ENCODE measurements at regions not wholly inside any gene's neighbourhood (a gene's known extent, or its start where the extent isn't known, plus 50 kb on each side); places are given as distances from the start of the nearest gene placed in this dataset.

DNA sequence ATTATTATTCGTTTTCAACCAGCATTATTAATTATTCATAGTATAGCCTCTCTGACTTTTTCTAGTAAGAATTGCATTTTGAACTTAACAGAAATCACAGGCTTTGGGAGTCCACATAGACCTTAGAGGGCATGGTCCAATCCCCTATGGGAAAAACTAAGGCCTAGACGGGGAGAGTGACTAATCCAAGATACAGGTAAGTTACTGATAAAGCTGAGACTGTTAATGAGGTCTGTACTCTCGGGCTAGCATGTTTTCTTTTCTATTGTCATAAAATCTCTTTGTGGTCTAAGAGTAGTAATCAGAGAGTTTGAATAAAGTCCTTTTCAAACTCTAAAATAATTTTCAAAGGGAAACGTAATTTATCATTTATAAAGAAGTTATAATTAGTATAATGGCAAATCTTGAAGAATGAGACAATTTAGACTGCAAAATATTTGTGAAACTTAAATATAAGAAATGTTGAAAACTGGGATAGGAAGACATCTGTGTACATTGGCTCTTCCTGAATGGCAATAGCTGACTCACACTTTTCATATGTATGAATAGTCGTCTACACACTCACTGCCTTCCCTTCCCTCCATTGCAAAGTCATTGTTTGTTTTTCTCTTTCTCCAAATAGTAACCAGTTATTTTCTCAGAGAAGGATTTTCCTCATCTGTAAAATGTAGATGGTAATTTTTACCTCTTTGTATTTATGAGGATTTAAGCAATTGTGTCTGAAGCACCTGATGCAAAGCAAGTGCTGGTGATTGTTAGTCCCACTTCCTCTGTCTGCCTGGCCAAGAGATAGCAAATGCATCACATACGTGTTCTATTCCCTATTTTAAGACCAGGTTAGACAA is 207.9 kb upstream of the CD180 start:
- DNase-seq = no peak

DNA sequence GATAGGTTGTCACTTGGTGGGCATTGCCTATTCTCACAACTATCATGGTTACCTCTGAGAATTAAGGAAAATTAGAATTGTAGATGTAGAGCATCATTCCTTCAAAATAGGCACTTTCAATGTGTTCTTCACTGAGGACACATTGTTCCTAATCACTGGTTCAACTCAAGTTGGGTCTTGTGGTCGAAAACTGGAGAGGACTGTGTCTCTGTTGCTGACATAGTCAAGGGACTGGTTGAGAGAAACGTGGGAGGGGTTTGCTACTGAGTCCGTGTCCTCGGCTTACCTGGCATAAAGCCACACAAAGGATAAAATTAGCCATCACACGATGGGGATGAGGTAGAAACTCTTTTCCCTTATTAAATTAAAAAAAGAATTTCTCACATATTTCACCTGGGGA is 205.9 kb upstream of the CD180 start:
- DNase-seq = no peak

DNA sequence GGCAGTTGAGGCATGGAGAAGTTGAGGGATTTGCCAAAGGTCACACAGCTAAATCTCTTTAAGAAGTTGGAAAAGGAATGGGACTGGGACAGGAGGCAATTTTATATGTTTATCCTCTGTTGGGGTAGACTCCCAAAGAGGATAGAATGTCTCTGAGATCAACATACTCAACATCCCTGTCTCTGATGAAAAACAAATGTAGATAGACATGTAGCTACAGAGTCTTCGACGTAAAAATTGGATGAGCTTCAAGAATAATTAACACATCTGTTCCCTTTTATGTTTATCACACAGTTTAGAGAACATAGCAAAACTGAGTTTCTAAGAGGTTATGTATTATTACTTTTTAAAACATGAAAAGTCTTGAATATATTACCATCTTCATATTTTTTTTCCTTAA is 204.6 kb upstream of the CD180 start:
- DNase-seq = no peak

DNA sequence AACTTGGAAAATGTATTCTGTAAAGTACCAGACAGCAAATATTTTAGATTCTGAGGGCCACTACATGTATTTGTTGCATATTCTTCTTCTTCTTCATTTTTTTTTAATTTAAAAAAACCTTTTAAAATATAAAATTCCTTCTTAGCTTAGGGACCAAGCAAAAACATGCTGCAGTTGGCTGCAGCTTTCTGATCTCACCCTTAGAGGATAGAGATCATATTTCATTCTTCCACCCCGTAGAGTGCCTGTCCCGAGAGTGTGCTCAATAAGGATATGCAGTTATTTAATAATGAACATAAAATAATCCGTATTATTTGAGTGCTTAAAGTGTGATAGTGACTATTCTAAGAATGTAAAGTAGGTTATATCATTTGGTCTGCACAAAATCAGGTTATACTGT is 204.2 kb upstream of the CD180 start:
- DNase-seq = no peak

DNA sequence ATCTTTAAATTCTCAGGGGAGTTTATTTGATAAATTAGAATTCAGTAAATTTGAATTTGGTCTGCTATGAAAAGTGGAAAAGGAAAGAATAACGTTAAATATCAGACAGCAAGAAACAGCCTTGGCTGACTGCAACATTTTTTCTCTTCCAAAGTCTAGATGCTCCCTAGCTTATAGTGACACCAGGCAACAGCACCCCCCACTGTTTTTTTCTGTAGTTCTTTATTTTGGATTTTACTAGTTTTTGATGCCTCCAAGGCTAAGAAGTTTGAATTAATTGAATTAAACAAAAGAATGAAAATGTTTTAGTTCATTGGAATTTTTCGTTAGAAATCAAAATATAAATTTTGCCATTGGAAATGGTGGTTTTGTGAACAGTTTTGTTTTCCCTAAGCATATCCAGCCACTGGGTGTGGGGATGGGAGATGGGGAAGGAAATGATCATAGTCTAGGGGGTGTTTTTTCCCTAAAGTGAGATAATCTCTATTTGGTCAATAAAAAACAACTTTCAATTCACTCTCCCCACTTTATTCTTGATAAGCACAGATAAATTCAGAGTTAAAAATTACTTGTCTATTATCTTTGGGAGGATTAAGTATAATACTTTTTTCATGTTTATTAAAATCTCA is 199.3 kb upstream of the CD180 start:
- peak in 1 of 14 donors; percentile 3 for DNase-seq

DNA sequence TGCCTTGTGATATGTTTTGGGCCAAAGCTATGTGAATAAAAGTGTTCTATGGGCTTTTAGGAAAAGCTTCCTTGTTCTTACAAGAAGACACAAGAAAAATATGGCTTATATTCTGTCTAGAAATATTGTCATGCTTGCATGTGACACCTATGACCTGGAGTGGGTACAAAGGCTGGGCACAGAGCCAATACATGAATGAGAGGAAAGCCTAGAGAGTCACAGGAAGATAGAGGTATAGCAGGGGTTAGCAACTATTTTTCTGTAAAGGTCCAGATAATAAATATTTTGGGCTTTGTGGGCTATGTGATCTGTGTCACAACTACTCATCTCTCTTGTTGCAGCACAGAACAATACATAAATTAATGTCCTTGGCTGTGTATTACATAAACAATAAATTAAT is 196.6 kb upstream of the CD180 start:
- DNase-seq = no peak

DNA sequence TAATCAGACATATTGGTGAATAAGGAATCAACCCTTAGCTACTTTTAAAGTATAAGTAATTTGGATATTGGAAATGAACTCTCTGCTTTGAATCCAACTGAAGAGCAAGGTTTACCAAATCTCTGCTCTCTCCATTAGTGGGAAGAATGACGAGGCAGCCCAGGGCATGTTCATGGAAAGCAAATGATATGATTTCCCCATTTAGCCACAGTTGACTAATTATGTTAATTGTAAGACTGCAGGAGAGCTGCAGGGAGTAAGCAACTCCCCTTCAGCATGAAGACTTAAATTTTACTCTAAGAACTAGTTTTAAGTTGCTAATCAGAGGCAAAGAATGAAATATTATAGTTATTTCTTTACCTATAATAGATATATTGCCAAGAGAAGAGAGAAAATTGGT is 194.3 kb upstream of the CD180 start:
- no peak for DNase-seq

DNA sequence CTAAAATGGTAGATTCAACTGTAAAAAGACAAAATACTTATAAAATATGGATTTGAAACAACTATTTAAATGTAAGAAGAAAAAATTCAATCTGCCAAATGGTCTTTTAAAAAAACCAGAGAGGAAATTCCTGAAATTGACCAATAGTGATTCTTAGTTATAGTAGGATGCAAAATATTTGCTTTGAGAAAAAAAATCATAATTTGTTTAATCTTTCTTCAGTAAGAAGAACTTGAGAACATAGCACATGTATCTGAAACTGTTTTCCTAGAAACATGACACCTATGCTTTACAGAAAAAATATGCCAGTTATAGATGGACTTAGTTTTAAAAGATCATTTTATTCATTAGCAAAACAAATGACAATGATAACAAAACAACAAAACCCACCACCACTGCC is 186.9 kb upstream of the CD180 start:
- DNase-seq = no peak

DNA sequence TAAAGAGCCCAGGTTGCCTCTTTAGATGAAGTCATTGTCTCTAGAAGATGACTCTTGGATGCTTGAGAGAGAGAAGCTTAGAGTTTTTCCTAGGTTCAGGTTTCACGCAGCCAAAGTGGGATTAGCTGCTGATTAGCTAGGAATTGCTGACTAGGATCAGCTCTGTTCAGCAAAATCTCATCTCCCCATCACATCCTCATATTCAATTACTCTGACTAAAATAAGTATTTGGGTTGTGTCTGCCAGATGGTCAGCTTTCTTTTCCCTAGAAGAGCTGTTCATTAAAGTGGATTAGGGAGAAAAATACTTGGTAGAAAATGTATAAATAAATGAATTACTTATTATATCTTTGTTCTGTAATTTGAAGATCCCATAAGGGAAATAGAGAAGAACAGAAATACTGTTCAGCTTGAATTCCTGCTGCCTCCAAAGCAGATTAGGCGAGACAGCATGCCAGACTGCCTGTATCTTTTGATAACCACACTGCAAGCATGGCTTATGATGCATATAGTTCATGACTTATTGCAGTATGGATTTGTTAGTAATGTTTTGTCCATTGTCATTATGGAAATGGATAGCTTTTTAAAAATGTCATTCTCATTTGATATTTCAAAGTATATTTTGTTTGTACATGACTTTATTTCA is 184.8 kb upstream of the CD180 start:
- DNase-seq = no peak

DNA sequence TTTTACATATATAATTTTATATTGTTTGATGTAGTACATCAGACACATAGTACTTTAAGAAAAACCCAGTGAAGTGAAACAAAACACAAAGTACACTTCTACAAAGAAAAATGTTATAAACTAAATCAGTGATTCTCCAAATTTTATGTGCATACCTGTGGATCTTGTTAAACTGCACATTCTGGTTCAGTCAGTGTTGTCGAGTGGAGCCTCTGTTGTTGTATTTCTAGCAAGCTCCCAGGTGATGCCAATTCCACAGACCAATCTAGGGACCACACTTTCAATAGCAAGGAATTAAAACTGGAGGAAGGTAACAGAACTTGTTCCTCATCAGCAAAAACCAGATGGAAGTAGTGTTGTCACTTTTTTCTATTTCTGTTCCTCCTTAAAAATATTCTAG is 183.8 kb upstream of the CD180 start:
- DNase-seq = no peak

DNA sequence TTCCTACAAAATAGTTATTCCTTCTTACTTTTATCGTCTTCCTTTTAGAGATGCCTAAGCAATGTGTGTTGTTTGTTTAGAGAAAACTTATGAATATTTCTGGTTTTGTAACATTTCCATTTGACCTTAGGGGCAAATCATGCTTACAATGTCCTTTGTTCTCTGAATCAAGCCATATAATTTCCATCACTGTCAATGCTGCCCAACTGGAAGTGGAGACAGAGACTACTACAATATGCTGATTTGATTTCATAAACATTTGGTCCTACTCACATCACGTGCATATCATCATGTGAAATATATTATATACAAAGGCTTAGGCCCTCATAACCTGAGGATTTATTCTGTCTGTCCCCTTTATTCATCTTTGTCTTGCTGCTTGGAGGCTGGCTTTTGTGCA is 183.2 kb upstream of the CD180 start:
- DNase-seq = no peak

DNA sequence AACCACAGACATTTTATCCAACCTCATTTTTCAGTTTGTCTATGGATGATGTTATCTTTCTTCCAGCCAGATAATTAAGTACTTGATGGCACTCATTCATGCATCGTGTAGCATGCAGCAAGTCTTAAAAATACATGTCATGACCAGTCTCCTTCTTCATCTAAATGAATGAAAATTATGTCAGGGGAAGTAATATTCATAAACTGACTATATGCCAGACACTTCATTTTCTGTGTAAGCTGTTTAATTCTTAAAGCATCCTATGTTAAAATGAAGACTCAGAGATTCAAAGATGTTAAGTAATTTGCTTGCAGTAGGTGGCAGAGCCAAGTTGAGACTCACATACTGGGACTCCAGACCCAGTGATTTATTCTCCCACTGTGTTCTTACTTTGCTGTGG is 181.7 kb upstream of the CD180 start:
- no peak for DNase-seq

DNA sequence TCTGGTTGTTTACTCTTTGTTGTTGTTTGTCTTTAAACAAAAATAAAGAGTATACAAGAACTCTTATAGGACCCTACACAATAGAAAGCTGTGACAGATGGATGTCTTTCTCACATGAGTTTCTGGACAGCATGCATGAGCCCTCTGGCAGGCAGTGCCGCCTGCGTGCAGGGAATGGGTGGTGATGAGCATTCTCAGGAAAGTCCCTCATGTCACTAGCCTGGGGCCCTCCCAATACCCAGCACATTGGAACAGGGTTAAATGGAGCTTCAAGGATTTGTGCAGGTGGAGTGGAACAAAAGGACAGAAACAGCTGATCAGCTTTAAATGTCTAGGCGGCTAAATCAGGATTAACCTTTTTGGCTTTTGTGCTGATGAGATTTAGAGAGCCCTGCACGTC is 181.0 kb upstream of the CD180 start:
- peak in 1 of 14 donors; percentile 81 for DNase-seq

DNA sequence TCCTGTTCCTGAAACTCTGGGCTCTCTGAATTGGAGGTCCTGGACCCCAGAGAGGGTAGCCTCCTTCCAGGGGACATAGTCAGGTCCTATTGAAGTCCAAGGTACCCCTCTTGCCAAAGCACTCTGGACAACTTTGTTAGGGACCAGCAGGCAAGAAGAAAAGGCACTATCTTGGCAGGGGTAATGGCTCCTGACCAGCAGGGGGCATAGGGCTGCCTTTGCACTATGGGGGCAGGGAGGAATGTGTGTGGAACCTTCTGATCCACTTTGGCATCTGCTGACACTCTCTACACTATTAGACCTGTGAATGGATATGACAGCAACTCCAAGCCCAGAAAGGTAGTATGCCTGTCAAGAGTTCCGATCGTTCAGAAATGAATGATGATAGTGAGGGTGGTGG is 179.0 kb upstream of the CD180 start:
- no peak for DNase-seq

DNA sequence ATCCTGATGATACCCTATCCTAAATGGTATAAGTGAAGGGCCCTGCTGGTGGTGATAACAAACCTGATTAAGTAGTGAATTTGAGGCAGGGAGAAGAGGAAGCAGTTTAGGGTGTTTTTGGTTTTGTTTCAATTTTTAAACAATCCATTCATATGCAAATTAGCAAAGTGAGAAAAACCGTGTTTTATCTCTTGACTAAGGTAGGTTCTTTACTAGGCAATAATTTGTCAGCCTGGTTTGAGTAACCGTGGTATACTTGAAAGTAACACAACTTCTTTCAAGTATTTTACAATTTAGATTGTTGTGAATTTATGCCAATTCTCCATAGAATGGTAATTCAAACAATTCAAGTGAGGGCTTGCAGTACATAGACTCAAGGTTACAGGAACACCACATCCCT is 177.8 kb upstream of the CD180 start:
- DNase-seq = no peak

DNA sequence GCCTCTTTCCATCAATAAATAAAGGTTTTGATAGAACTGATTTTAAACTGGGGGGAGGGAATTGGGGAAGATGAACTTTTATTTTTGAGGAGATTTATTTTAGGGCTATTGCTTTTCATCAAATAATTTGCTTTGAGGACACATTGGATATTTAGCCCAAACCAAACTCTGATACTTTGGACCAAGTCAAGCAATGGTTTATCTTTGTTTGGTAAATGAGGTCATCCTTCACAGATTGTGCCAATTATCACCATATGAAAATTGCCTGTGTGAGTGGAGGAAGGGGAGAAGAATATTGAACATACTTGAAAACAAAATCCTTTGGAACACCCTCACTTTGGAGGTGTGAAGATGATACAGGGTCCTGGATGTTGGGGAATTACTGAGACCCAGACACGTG is 176.9 kb upstream of the CD180 start:
- no peak for DNase-seq

DNA sequence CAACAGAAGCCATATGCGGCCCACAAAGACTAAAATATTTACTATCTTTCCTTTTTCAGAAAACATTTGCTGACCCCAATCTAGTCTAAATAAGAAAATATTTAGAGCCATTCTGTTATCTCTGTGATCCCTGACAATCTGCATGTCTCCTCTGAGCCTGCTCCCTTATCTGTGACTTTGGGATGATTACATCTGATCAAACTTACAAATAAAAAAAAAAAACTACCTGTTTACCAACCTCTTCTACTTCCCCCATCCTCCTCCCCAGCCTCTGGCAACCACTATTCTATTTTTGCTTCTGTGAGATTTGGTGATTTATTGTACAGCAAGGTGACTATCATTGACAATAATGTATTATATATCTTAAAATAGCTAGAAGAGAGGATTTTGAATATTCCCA is 176.3 kb upstream of the CD180 start:
- DNase-seq = no peak

DNA sequence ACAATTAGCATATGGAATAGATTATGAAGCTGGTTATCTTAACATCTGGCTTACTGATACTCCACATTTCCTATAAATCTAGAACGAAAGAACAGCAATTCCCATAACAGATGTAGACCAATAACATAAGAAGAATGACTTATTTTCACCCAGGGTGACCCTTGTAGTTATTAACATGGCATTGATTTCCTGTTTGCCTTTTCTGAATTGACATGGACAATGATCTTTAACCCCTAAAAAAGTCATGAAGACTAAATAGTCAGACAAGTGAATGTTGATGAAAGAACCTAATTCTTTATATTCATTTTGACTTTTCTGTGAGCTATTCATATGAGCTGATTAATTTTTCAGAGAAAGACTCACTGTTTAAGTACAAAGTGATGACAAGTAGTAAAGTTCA is 175.3 kb upstream of the CD180 start:
- no peak for DNase-seq

DNA sequence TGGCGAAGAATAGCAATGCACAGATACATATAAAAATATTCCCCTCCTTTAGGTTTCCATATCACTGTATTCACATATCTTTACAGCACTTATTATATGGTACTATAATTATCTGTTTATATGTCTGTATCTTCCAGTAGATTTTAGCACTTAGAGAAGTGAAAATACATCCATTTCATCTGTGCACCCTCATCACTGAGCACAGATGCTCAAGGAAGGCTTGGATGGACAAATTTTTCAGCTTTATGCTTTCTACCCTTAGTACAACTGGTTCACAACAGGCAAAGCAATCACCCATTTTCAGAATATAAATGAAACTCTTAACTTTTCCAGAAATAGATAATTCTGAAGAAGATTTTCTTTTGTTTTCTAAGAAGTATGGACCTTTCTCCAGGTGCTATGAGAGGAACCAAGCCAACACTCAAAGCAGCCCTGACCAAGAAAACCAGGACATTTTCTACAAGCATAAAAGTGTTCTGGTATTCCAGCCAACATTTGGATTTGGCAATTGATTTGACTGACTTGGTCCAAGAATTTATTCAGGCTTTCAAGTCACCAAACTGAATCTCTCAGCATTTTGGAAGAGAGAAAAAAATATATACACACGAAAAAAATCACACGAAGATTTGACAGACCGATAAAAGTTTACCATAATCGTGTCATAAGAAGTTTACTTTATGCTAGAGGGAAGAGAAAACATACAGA is 170.2 kb upstream of the CD180 start:
- DNase-seq = peak in 1 of 14 donors; percentile 68

DNA sequence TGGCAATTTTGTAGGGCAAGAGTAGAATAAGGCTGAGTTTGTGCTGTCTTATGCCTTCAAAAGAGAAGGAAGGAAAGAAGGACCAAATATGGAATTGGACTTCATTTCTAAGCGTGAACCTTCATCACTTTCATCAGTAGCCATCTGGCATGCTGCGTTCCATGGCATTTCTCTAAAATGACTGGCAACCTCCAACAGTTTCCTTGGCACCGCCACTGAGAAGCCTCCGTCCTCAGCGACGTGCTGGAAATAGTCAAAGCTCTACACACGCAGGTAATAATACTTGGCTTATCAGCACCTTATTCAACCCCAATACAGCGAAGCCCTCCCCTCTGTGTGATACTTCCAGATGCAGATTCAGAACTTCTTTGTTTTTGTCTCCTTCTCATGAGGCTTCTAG is 169.7 kb upstream of the CD180 start:
- DNase-seq = peak in 1 of 14 donors; percentile 87

DNA sequence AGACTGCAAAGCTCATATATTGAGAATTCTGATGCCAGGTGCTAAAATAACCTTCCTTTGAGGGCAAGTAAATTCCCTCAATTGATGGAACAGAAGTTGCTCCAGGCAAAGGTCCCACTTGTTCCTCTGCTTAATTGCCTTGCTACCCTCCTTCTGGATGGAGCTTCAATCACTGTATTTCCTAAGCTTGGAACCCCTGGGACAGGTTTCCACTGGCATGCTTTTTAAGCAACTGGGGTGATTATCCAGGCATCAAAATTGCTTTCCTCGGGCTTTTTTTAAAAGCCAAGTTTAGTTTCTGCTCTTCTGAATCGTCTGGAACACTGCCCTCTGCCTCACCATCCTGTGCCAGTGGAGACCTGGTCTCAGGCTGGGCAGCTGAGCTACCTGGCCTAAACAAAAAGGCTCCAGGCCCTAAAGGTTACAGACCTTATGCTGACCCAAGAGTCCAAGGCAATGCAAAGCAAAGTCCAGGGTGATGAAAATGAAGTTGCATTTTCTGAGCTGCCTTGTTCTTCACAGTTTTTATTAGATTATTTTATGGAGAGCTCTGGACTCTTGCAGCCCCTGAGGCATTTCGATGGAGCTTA is 167.9 kb upstream of the CD180 start:
- DNase-seq = peak in 1 of 14 donors; percentile 70

DNA sequence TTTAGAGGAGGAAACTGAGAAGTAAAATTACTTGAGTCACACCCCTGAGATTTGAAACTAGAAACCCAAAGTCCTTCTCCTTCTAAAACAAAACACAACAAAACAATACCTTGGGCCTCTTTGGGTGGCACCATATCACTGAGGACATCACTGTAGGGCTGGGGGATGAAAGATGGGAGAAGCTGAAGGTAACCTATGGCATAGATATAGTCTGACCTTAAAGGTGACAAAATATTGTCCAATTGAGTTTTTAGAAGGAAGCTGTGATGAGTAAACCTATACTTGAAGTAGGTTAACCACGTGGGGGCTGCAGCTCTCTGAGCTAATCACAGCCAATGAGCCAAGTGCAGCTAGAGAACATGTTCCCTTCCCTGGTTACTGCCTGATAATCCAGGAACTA is 167.4 kb upstream of the CD180 start:
- no peak for DNase-seq

DNA sequence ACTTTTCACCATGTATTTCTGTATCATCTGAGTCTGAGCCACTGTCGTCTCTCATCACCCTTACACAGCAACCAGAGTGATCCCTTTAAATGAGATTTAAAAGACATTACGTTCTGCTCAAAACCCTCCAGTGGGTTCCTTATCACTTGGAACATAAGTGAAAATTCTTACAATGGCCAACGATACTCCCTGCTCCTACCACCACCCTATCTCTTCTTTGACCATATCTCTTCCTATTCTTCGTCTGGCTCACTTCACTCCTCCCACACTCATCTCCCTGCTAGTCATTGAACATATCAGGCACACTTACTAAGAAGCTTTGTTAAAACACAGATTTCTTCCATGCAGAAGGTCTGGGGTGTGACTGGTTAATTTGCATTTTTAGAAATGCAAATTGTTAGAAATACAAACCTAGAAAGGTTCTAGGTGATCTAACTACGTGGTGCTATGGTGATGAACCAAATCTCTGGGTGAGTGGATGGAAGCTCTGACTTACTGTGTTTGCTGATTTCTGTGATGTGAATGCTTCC is 166.6 kb upstream of the CD180 start:
- DNase-seq = no peak

Measured in C1 segment of cervical spinal cord (tissue), 14 donors.